Smooth muscle cell (in vitro differentiated cells): ENCODE measurements at regions not wholly inside any gene's neighbourhood (a gene's known extent, or its start where the extent isn't known, plus 50 kb on each side); places are given as distances from the start of the nearest gene placed in this dataset.

Source experiments
- DNase-seq: peaks from one replicate; lab custom pipeline; 2025; ENCODE audit not compliant: unreplicated experiment; lab: John Stamatoyannopoulos, UW
- H2AFZ ChIP-seq: fragments of 200-600 bp; sonication (generic); 2 replicates; pipeline ENCODE4 v1.6.0; 2016; ENCODE audit warnings: antibody characterized with exemption, low read depth, mild to moderate bottlenecking
- H3F3A ChIP-seq: fragments of 200-600 bp; sonication (generic); 2 replicates; pipeline ENCODE4 v1.6.0; 2017; ENCODE audit warnings: antibody characterized with exemption, low read depth
- H3K27ac ChIP-seq: fragments of 200-600 bp; sonication (generic); 2 replicates; pipeline ENCODE4 v1.5.1; 2016; ENCODE audit warnings: low read depth, mild to moderate bottlenecking
- H3K27me3 ChIP-seq: fragments of 200-600 bp; sonication (generic); 2 replicates; pipeline ENCODE4 v1.6.1; 2016; ENCODE audit warnings: low read depth, mild to moderate bottlenecking
- H3K36me3 ChIP-seq: fragments of 200-600 bp; sonication (generic); 2 replicates; pipeline ENCODE4 v1.5.1; 2016; ENCODE audit warnings: low read depth
- H3K4me1 ChIP-seq: fragments of 200-600 bp; sonication (generic); 2 replicates; pipeline ENCODE4 v1.5.1; 2016; ENCODE audit warnings: low read depth
- H3K4me2 ChIP-seq: fragments of 200-600 bp; sonication (generic); 2 replicates; pipeline ENCODE4 v1.6.0; 2016; ENCODE audit warnings: mild to moderate bottlenecking
- H3K4me3 ChIP-seq: fragments of 200-600 bp; sonication (generic); 2 replicates; pipeline ENCODE4 v1.5.1; 2016; ENCODE audit warnings: mild to moderate bottlenecking
- H3K79me2 ChIP-seq: fragments of 200-600 bp; sonication (generic); 2 replicates; pipeline ENCODE4 v1.6.0; 2016; ENCODE audit warnings: low read depth, mild to moderate bottlenecking
- H3K9ac ChIP-seq: fragments of 200-600 bp; sonication (generic); 2 replicates; pipeline ENCODE4 v1.6.0; 2016; ENCODE audit warnings: low read depth
- H3K9me3 ChIP-seq: fragments of 200-600 bp; sonication (generic); replicated peaks from 2 replicates; pipeline ENCODE4 v1.5.1; 2016; ENCODE audit warnings: low read depth
- H4K20me1 ChIP-seq: fragments of 200-600 bp; sonication (generic); 2 replicates; pipeline ENCODE4 v1.6.0; 2016; ENCODE audit warnings: low read depth
- WGBS: methylation state at CpG from one replicate; pipeline ENCODE4 v1.1.7; 2016; ENCODE audit warnings: low lambda C conversion rate; 5-methylcytosine and 5-hydroxymethylcytosine counted together
- TF ChIP-seq, protein P1 (sequence below): fragments of 200-600 bp; sonication (generic); IDR thresholded peaks from 2 replicates; pipeline ENCODE4 v1.5.1; 2017; ENCODE audit warnings: borderline replicate concordance, mild to moderate bottlenecking, antibody characterized with exemption; ENCODE audit not compliant: insufficient read depth, poor library complexity, severe bottlenecking

DNA sequence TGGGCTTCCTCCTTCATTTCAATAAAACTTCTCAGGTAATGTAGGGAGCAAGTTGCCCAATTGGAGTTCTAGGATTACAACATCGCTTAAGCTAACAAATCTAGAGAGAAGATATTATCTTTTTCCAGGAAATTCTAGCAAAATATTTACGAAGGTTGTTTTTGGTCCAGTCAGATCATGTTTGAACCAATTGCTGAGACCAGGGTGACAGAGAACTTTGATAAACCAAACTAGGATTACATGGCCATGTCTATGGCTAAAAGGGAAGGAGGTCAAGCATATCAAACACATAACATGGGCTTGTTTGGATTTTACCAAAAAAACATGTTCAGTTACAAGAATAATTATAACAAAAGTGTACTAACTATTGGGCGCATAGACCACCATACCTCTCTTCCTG, 442.4 kb upstream of the SGCG start:
- no peak overlapping the region for H2AFZ ChIP-seq
- no peaks in the 10 kb centered on the region for H3K4me1 ChIP-seq
- H3K36me3 ChIP-seq: no peaks in the 10 kb centered on the region
- H3K27ac ChIP-seq: no peak overlapping the region
- no peak overlapping the region for H3K4me3 ChIP-seq
- H3K79me2 ChIP-seq: no peaks in the 10 kb centered on the region
- no peaks in the 10 kb centered on the region for H3K27me3 ChIP-seq
- no peaks in the 10 kb centered on the region for H3F3A ChIP-seq
- H3K9me3 ChIP-seq: no peaks in the 10 kb centered on the region
- TF ChIP-seq, protein P1, sequence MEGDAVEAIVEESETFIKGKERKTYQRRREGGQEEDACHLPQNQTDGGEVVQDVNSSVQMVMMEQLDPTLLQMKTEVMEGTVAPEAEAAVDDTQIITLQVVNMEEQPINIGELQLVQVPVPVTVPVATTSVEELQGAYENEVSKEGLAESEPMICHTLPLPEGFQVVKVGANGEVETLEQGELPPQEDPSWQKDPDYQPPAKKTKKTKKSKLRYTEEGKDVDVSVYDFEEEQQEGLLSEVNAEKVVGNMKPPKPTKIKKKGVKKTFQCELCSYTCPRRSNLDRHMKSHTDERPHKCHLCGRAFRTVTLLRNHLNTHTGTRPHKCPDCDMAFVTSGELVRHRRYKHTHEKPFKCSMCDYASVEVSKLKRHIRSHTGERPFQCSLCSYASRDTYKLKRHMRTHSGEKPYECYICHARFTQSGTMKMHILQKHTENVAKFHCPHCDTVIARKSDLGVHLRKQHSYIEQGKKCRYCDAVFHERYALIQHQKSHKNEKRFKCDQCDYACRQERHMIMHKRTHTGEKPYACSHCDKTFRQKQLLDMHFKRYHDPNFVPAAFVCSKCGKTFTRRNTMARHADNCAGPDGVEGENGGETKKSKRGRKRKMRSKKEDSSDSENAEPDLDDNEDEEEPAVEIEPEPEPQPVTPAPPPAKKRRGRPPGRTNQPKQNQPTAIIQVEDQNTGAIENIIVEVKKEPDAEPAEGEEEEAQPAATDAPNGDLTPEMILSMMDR: no peak
- WGBS: 94% methylated on average over 3 of the region's 3 CpGs
- H3K4me2 ChIP-seq: no peak overlapping the region
- no peaks in the 10 kb centered on the region for H4K20me1 ChIP-seq
- no peak overlapping the region for H3K9ac ChIP-seq
- DNase-seq: no peak

GRCh38 chr13:22740264-22740663, 440.5 kb upstream of the SGCG start:
- no peaks in the 10 kb centered on the region for H3K79me2 ChIP-seq
- no peak for DNase-seq
- WGBS: 36% methylated on average over 3 of the region's 3 CpGs
- H3K9ac ChIP-seq: no peak overlapping the region
- H3K27ac ChIP-seq: no peak overlapping the region
- no peak overlapping the region for H3K4me2 ChIP-seq
- H4K20me1 ChIP-seq: no peaks in the 10 kb centered on the region
- H2AFZ ChIP-seq: no peak overlapping the region
- H3F3A ChIP-seq: no peaks in the 10 kb centered on the region
- no peaks in the 10 kb centered on the region for H3K4me1 ChIP-seq
- no peaks in the 10 kb centered on the region for H3K36me3 ChIP-seq
- TF ChIP-seq, protein P1: no peak
- H3K9me3 ChIP-seq: no peaks in the 10 kb centered on the region
- no peaks in the 10 kb centered on the region for H3K27me3 ChIP-seq
- H3K4me3 ChIP-seq: no peak overlapping the region

DNA sequence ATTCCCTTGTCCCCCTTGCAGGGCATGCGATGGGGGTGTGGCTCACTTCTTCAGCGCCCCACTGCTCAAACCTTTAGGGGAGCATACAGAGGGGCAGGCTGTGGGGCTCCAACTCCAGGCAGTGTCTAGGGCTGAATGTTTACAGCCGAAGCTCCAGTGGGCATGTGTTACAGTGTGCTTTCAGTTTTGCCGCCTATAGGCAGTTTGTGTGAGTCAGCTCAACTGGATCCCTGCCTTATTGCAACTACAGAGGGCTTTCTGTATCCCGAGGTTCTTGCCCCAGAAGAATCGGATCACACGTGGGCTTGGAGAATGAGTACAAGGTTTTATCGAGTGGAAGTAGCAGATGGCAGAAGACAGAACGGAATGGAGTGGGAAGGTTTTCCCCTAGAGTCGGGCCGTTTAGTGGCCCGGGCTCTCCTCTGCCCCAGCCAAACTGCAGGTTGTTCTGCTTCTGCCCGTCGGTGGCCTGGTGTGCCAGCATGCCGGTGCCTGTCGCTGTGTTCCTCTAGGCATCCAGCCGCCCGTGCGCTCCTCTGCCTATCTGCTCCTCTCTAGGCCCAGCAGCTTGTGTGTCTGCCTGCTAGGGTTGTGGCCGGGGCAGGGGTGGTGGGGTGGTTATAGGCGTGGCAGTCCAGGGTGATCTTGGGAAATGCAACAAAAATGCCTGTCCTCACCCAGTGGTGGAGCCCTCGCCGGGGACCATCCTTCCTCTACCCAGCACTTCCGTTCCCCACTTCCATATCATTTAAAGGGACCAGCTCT, 435.9 kb upstream of the SGCG start:
- Histone ChIP-seq H3K4me2 (no peak overlapping the region), H3K36me3 (no peaks in the 10 kb centered on the region), H3K9ac (no peak overlapping the region), H3K9me3 (no peaks in the 10 kb centered on the region), H3K79me2 (no peaks in the 10 kb centered on the region), H3K27me3 (no peaks in the 10 kb centered on the region), H4K20me1 (no peaks in the 10 kb centered on the region), H3K4me3 (no peak overlapping the region), H3K4me1 (no peaks in the 10 kb centered on the region), H3F3A (no peaks in the 10 kb centered on the region), H2AFZ (peak overlapping the region; percentile 51), H3K27ac (no peak overlapping the region)
- TF ChIP-seq, protein P1: no peak
- WGBS: 87% methylated on average over 24 of the region's 24 CpGs
- no peak for DNase-seq
